GM21515 (cell line): ENCODE measurements at regions not wholly inside any gene's neighbourhood (a gene's known extent, or its start where the extent isn't known, plus 50 kb on each side); places are given as distances from the start of the nearest gene placed in this dataset.

ENCODE experiments used
- ATAC-seq: cut with Tn5 transposase; IDR thresholded peaks from one replicate; pipeline ENCODE4 v1.9.1; 2021; ENCODE audit not compliant: unreplicated experiment

- ATAC-seq: no peak
Observed at GRCh38 chr10:131841131-131841660, 59.6 kb upstream of the PPP2R2D start.

GRCh38 chr10:131841661-131842139 lies 59.1 kb upstream of the PPP2R2D start:
- no peak for ATAC-seq

- ATAC-seq: no peak
Observed at GRCh38 chr10:131842351-131843088, 58.3 kb upstream of the PPP2R2D start.

- no peak for ATAC-seq
Observed at GRCh38 chr10:131843089-131843595, 57.7 kb upstream of the PPP2R2D start.

GRCh38 chr10:131843881-131844284 lies 56.9 kb upstream of the PPP2R2D start:
- no peak for ATAC-seq

GRCh38 chr10:131844529-131845084 lies 56.2 kb upstream of the PPP2R2D start:
- ATAC-seq: no peak

- no peak for ATAC-seq
Observed at GRCh38 chr10:131845505-131846239, 55.1 kb upstream of the PPP2R2D start.

GRCh38 chr10:131846240-131847101 lies 54.3 kb upstream of the PPP2R2D start:
- ATAC-seq: no peak

GRCh38 chr10:131847241-131847783 lies 53.5 kb upstream of the PPP2R2D start:
- no peak for ATAC-seq

GRCh38 chr10:131848296-131848695 lies 52.5 kb upstream of the PPP2R2D start:
- ATAC-seq: no peak

- ATAC-seq: no peak
Observed at GRCh38 chr10:131848741-131849590, 51.8 kb upstream of the PPP2R2D start.

GRCh38 chr10:131849591-131850382 lies 51.0 kb upstream of the PPP2R2D start:
- no peak for ATAC-seq

- ATAC-seq: no peak
Observed at GRCh38 chr10:131850383-131850870, 50.4 kb upstream of the PPP2R2D start.
